ENCODE measurements at regions not wholly inside any gene's neighbourhood (a gene's known extent, or its start where the extent isn't known, plus 50 kb on each side); places are given as distances from the start of the nearest gene placed in this dataset.

DNA sequence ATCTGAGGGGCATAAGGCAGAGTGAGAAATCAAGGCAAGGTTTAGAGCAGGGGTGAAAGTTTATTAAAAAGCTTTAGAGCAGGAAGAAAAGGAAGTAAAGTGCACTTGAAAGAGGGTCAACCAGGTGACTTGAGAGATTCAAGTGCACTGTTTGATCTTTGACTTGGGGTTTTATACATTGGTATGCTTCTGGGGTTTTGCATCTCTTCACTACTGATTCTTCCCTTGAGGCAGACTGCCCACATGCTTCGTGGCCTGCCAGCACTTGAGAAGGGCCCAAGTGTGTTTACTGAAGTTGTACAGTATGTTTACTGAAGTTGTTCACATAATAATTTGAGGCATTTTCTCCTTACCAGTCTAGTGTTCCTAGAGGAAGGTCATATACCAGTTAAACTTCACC is 367.0 kb upstream of the UBE2E2 start:
- intact Hi-C loops (cut with micrococcal nuclease) = no loop called here
- Histone ChIP-seq H3K79me2 (ENCODE audit: control insufficient read depth, insufficient read depth, low read length) (no peaks in the 10 kb centered on the region), H3K4me3 (replicated peaks in 1 of 3; ENCODE audit: insufficient read depth in 1 of 3, low read depth in 1 of 3, low read length in 3 of 3) (no peak overlapping the region), H3K9ac (replicated peaks; ENCODE audit: extremely low read depth, insufficient read depth, low read length) (no peak overlapping the region), H3K9me3 (replicated peaks; ENCODE audit: control insufficient read depth, insufficient read depth, low read length) (no peaks in the 10 kb centered on the region), H2AFZ (ENCODE audit: low read depth, low read length) (no peak overlapping the region), H3K36me3 (ENCODE audit: control insufficient read depth in 2 of 2, extremely low read depth in 1 of 2, insufficient read depth in 2 of 2, low read length in 2 of 2) (no peaks in the 10 kb centered on the region), H3K27me3 (ENCODE audit: control insufficient read depth in 2 of 2, insufficient read depth in 2 of 2, low read length in 2 of 2) (no peaks in the 10 kb centered on the region), H3K4me1 (ENCODE audit: control insufficient read depth, extremely low read depth, insufficient read depth, low read length) (no peaks in the 10 kb centered on the region), H4K20me1 (replicated peaks; ENCODE audit: control insufficient read depth, extremely low read depth, insufficient read depth, low read length) (no peaks in the 10 kb centered on the region), H3K4me2 (ENCODE audit: insufficient read depth, low read length) (no peak overlapping the region), H3K27ac (ENCODE audit: insufficient read depth, low read depth, low read length) (no peak overlapping the region), H3K9me1 (replicated peaks; ENCODE audit: control insufficient read depth, extremely low read depth, insufficient read depth, low read length) (no peaks in the 10 kb centered on the region)
- ChIA-PET POLR2A (no interaction called here), CTCF (no interaction called here)
- TF ChIP-seq EZH2 (IDR thresholded peaks at IDR 0.05; ENCODE audit: borderline replicate concordance, low read depth, low read length, severe bottlenecking) = no peak
- TF ChIP-seq POLR2AphosphoS5 (IDR thresholded peaks at IDR 0.05; ENCODE audit: insufficient read depth, low read depth, low read length) = no peak
- TF ChIP-seq CTCF (IDR thresholded peaks at IDR 0.05; ENCODE audit: extremely low read depth in 1 of 2, insufficient read depth in 1 of 2, low read depth in 1 of 2, low read length in 2 of 2) = no peak
- TF ChIP-seq, protein P1, sequence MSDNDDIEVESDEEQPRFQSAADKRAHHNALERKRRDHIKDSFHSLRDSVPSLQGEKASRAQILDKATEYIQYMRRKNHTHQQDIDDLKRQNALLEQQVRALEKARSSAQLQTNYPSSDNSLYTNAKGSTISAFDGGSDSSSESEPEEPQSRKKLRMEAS (IDR thresholded peaks at IDR 0.05; ENCODE audit: insufficient read depth, insufficient read length) = no peak
- TF ChIP-seq GATA2 (IDR thresholded peaks at IDR 0.05; ENCODE audit: insufficient read depth, insufficient read length, low read depth, low read length) = no peak
- no peak for TF ChIP-seq FOS (IDR thresholded peaks at IDR 0.05; ENCODE audit: borderline replicate concordance, insufficient read depth, low read length)
- TF ChIP-seq JUN (IDR thresholded peaks at IDR 0.05; ENCODE audit: borderline replicate concordance, insufficient read depth, insufficient read length, low read depth) = no peak
- TF ChIP-seq MYC (IDR thresholded peaks at IDR 0.05; ENCODE audit: low read depth, low read length) = no peak
- DNase-seq (ENCODE audit: low read depth, low spot score) = no peak
- dilution Hi-C loops (cut with MboI; ENCODE audit: extremely low pct_ligation_motif_present, low sequenced_read_pairs) = no loop called here
- no peak for FAIRE-seq
- no TSS peak for BruUV-seq (replicated peaks)

Measured in endothelial cell of umbilical vein (primary cell).